Trophoblast cell (in vitro differentiated cells and primary cell): ENCODE measurements at regions not wholly inside any gene's neighbourhood (a gene's known extent, or its start where the extent isn't known, plus 50 kb on each side); places are given as distances from the start of the nearest gene placed in this dataset.

Experiments used
- DNase-seq, 2 donors: peaks; one replicate each; pipeline ENCODE4 v3.0.0-alpha.2; 2016
- H2AFZ ChIP-seq: 2 replicates; pipeline ENCODE4 v1.6.1; 2013; ENCODE audit warnings: low read length, moderate library complexity, mild to moderate bottlenecking; ENCODE audit not compliant: insufficient read depth, poor library complexity
- H2AK5ac ChIP-seq: 2 replicates; pipeline ENCODE4 v1.6.1; 2013; ENCODE audit warnings: mild to moderate bottlenecking, low read length
- H2BK120ac ChIP-seq: 2 replicates; pipeline ENCODE4 v1.6.1; 2013; ENCODE audit warnings: low read length, mild to moderate bottlenecking, moderate library complexity; ENCODE audit not compliant: insufficient read depth, poor library complexity
- H2BK12ac ChIP-seq: 2 replicates; pipeline ENCODE4 v1.6.1; 2013; ENCODE audit warnings: mild to moderate bottlenecking, low read length, moderate library complexity
- H2BK5ac ChIP-seq: 2 replicates; pipeline ENCODE4 v1.6.1; 2013; ENCODE audit warnings: low read length, low read depth, moderate library complexity, mild to moderate bottlenecking; ENCODE audit not compliant: poor library complexity
- H3K14ac ChIP-seq: 2 replicates; pipeline ENCODE4 v1.6.1; 2013; ENCODE audit warnings: mild to moderate bottlenecking, low read length
- H3K18ac ChIP-seq: 2 replicates; pipeline ENCODE4 v1.6.1; 2013; ENCODE audit warnings: mild to moderate bottlenecking, low read length
- H3K23ac ChIP-seq: 2 replicates; pipeline ENCODE4 v1.6.1; 2013; ENCODE audit warnings: low read length
- H3K27ac ChIP-seq: 2 replicates; pipeline ENCODE4 v1.5.1; 2013; ENCODE audit warnings: low read depth, mild to moderate bottlenecking, inconsistent platforms, low read length, moderate library complexity
- H3K27me3 ChIP-seq: 2 replicates; pipeline ENCODE4 v1.6.1; 2013; ENCODE audit warnings: inconsistent platforms, mild to moderate bottlenecking, low read length, moderate library complexity; ENCODE audit not compliant: insufficient read depth
- H3K36me3 ChIP-seq, 2 experiments: 1 replicate in 1 of 2; 2 replicates in 1 of 2; pipeline ENCODE4 v1.6.1; 2013; ENCODE audit warnings: low read length in 2 of 2, mild to moderate bottlenecking in 2 of 2, moderate library complexity in 1 of 2; ENCODE audit not compliant: insufficient read depth in 2 of 2, control insufficient read depth in 1 of 2
- H3K4ac ChIP-seq: 2 replicates; pipeline ENCODE4 v1.6.1; 2013; ENCODE audit warnings: low read depth, mild to moderate bottlenecking, low read length, moderate library complexity
- H3K4me1 ChIP-seq, 2 experiments: 1 replicate in 1 of 2; 2 replicates in 1 of 2; pipeline ENCODE4 v1.6.1; 2013; ENCODE audit warnings: low read length in 2 of 2, mild to moderate bottlenecking in 2 of 2, moderate library complexity in 1 of 2; ENCODE audit not compliant: insufficient read depth in 2 of 2, control insufficient read depth in 1 of 2
- H3K4me2 ChIP-seq: 2 replicates; pipeline ENCODE4 v1.6.1; 2013; ENCODE audit warnings: inconsistent platforms, mild to moderate bottlenecking, low read length, moderate library complexity
- H3K4me3 ChIP-seq: 2 replicates; pipeline ENCODE4 v1.5.1; 2013; ENCODE audit warnings: mild to moderate bottlenecking, low read depth, low read length, inconsistent platforms
- H3K79me1 ChIP-seq: one replicate; pipeline ENCODE4 v1.6.1; 2013; ENCODE audit warnings: low read length
- H3K79me2 ChIP-seq: 2 replicates; pipeline ENCODE4 v1.6.1; 2013; ENCODE audit warnings: low read length, mild to moderate bottlenecking; ENCODE audit not compliant: control insufficient read depth, insufficient read depth, poor library complexity
- H3K9ac ChIP-seq: 2 replicates; pipeline ENCODE4 v1.6.1; 2013; ENCODE audit warnings: mild to moderate bottlenecking, low read length
- H3K9me3 ChIP-seq: 2 replicates; pipeline ENCODE4 v1.6.1; 2013; ENCODE audit warnings: low read depth, mild to moderate bottlenecking, control low read depth, inconsistent platforms, low read length; ENCODE audit not compliant: insufficient read depth
- H4K12ac ChIP-seq: 2 replicates; pipeline ENCODE4 v1.6.1; 2013; ENCODE audit warnings: low read depth, mild to moderate bottlenecking, low read length, moderate library complexity
- H4K8ac ChIP-seq: 2 replicates; pipeline ENCODE4 v1.6.1; 2013; ENCODE audit warnings: low read depth, mild to moderate bottlenecking, low read length, moderate library complexity
- H4K91ac ChIP-seq: one replicate; pipeline ENCODE4 v1.6.1; 2013; ENCODE audit warnings: low read depth, mild to moderate bottlenecking, low read length, moderate library complexity
- WGBS: extraction: QIAGEN DNeasy Blood & Tissue Kit; methylation state at CpG from one replicate; pipeline ENCODE4 v1.1.7; 2013; ENCODE audit warnings: missing lambda C conversion rate; ENCODE audit not compliant: insufficient read length, insufficient coverage; ENCODE audit errors: extremely low coverage; 5-methylcytosine and 5-hydroxymethylcytosine counted together

- Histone ChIP-seq H2AK5ac (no peak overlapping the region), H4K8ac (no peak overlapping the region), H3K23ac (no peak overlapping the region), H3K18ac (no peak overlapping the region), H3K14ac (no peak overlapping the region), H3K4me1 (no peaks in the 10 kb centered on the region), H3K4me2 (no peak overlapping the region), H4K12ac (no peak overlapping the region), H2BK12ac (no peak overlapping the region), H3K27me3 (no peaks in the 10 kb centered on the region), H2BK120ac (no peak overlapping the region), H3K79me2 (no peaks in the 10 kb centered on the region), H3K9ac (no peak overlapping the region), H2BK5ac (no peak overlapping the region), H3K4me3 (no peak overlapping the region), H4K91ac (no peak overlapping the region), H2AFZ (no peak overlapping the region), H3K4ac (no peak overlapping the region), H3K79me1 (no peaks in the 10 kb centered on the region), H3K27ac (no peak overlapping the region), H3K9me3 (peaks cover 4% of the 10 kb centered on the region), H3K36me3 (no peaks in the 10 kb centered on the region)
- DNase-seq, result no peak
- no CpG with 5 or more reads among the region's 3 CpGs for WGBS
Measured at GRCh38 chr13:110777251-110777820, 63.8 kb downstream of the ING1 start.

- no peak for DNase-seq
- H3K9ac ChIP-seq, result no peak overlapping the region
- H2AFZ ChIP-seq, result no peak overlapping the region
- H3K4ac ChIP-seq, result no peak overlapping the region
- H4K91ac ChIP-seq, result no peak overlapping the region
- no peaks in the 10 kb centered on the region for H3K79me1 ChIP-seq
- no CpG with 5 or more reads among the region's 3 CpGs for WGBS
- no peaks in the 10 kb centered on the region for H3K4me1 ChIP-seq
- no peaks in the 10 kb centered on the region for H3K36me3 ChIP-seq
- no peak overlapping the region for H4K8ac ChIP-seq
- H3K79me2 ChIP-seq, result no peaks in the 10 kb centered on the region
- H3K14ac ChIP-seq, result no peak overlapping the region
- no peak overlapping the region for H4K12ac ChIP-seq
- H3K9me3 ChIP-seq, result peaks cover 4% of the 10 kb centered on the region
- no peak overlapping the region for H3K18ac ChIP-seq
- no peak overlapping the region for H3K4me3 ChIP-seq
- no peak overlapping the region for H2BK120ac ChIP-seq
- no peak overlapping the region for H2AK5ac ChIP-seq
- no peak overlapping the region for H2BK5ac ChIP-seq
- H3K27ac ChIP-seq, result no peak overlapping the region
- H3K27me3 ChIP-seq, result no peaks in the 10 kb centered on the region
- H2BK12ac ChIP-seq, result no peak overlapping the region
- no peak overlapping the region for H3K23ac ChIP-seq
- no peak overlapping the region for H3K4me2 ChIP-seq
Measured at GRCh38 chr13:110779022-110779421, 65.5 kb downstream of the ING1 start.

- H3K4me1 ChIP-seq, result no peaks in the 10 kb centered on the region
- no peak overlapping the region for H2BK12ac ChIP-seq
- H4K91ac ChIP-seq, result no peak overlapping the region
- H3K27ac ChIP-seq, result no peak overlapping the region
- H3K4me3 ChIP-seq, result no peak overlapping the region
- H3K14ac ChIP-seq, result no peak overlapping the region
- no peaks in the 10 kb centered on the region for H3K27me3 ChIP-seq
- no peak overlapping the region for H2AK5ac ChIP-seq
- no peak for DNase-seq
- H4K8ac ChIP-seq, result no peak overlapping the region
- no CpG with 5 or more reads among the region's 2 CpGs for WGBS
- H3K79me1 ChIP-seq, result no peaks in the 10 kb centered on the region
- no peak overlapping the region for H3K18ac ChIP-seq
- no peaks in the 10 kb centered on the region for H3K36me3 ChIP-seq
- H2BK5ac ChIP-seq, result no peak overlapping the region
- no peak overlapping the region for H3K23ac ChIP-seq
- H3K4ac ChIP-seq, result no peak overlapping the region
- no peak overlapping the region for H2BK120ac ChIP-seq
- no peak overlapping the region for H3K4me2 ChIP-seq
- H3K79me2 ChIP-seq, result no peaks in the 10 kb centered on the region
- no peak overlapping the region for H3K9ac ChIP-seq
- H4K12ac ChIP-seq, result no peak overlapping the region
- H3K9me3 ChIP-seq, result peaks cover 6% of the 10 kb centered on the region
- H2AFZ ChIP-seq, result no peak overlapping the region
Measured at GRCh38 chr13:110780422-110780821, 66.9 kb downstream of the ING1 start.

- H3K23ac ChIP-seq, result no peak overlapping the region
- H2BK12ac ChIP-seq, result no peak overlapping the region
- no peak overlapping the region for H4K8ac ChIP-seq
- H2BK120ac ChIP-seq, result no peak overlapping the region
- no peak overlapping the region for H2AFZ ChIP-seq
- no peak overlapping the region for H4K91ac ChIP-seq
- no peaks in the 10 kb centered on the region for H3K79me1 ChIP-seq
- H3K27me3 ChIP-seq, result no peaks in the 10 kb centered on the region
- no peaks in the 10 kb centered on the region for H3K79me2 ChIP-seq
- no peak overlapping the region for H3K4me3 ChIP-seq
- no peaks in the 10 kb centered on the region for H3K36me3 ChIP-seq
- DNase-seq, result no peak
- H3K9me3 ChIP-seq, result peaks cover 6% of the 10 kb centered on the region
- no peak overlapping the region for H3K14ac ChIP-seq
- no peak overlapping the region for H2BK5ac ChIP-seq
- H2AK5ac ChIP-seq, result no peak overlapping the region
- no peak overlapping the region for H4K12ac ChIP-seq
- H3K27ac ChIP-seq, result no peak overlapping the region
- H3K18ac ChIP-seq, result no peak overlapping the region
- no peak overlapping the region for H3K4me2 ChIP-seq
- H3K4me1 ChIP-seq, result no peaks in the 10 kb centered on the region
- no peak overlapping the region for H3K9ac ChIP-seq
- H3K4ac ChIP-seq, result no peak overlapping the region
Measured at GRCh38 chr13:110782185-110782584, 68.7 kb downstream of the ING1 start.
